ENCODE measurements at regions not wholly inside any gene's neighbourhood (a gene's known extent, or its start where the extent isn't known, plus 50 kb on each side); places are given as distances from the start of the nearest gene placed in this dataset.
"Not testable (repeated sequence)": the region's sequence is repeated elsewhere in the genome, so short reads cannot be mapped to it uniquely, and the experiment has no call there.

- no peak for DNase-seq
Measured at GRCh38 chr14:65834812-65835211, 422.3 kb downstream of the FUT8 start.

GRCh38 chr14:65835501-65835900 is 423.0 kb downstream of the FUT8 start:
- DNase-seq = no peak

GRCh38 chr14:65838565-65838964 is 426.0 kb downstream of the FUT8 start:
- DNase-seq = no peak

GRCh38 chr14:65840118-65840751 is 427.7 kb downstream of the FUT8 start:
- DNase-seq = peak; percentile 59

GRCh38 chr14:65840786-65841185 is 428.3 kb downstream of the FUT8 start:
- DNase-seq = no peak

GRCh38 chr14:65846196-65846868 is 433.8 kb downstream of the FUT8 start:
- no peak for DNase-seq

GRCh38 chr14:65847075-65847847 is 434.7 kb downstream of the FUT8 start:
- no peak for DNase-seq

GRCh38 chr14:65847931-65848330 is 435.4 kb downstream of the FUT8 start:
- not testable (repeated sequence) for DNase-seq

- no peak for DNase-seq
Measured at GRCh38 chr14:65849091-65849490, 436.6 kb downstream of the FUT8 start.

- DNase-seq = no peak
Measured at GRCh38 chr14:65849558-65849957, 437.0 kb downstream of the FUT8 start.

- DNase-seq = no peak
Measured at GRCh38 chr14:65850429-65851135, 438.1 kb downstream of the FUT8 start.

GRCh38 chr14:65852689-65853088 is 440.2 kb downstream of the FUT8 start:
- DNase-seq = no peak

- no peak for DNase-seq
Measured at GRCh38 chr14:65853407-65853955, 441.0 kb downstream of the FUT8 start.

GRCh38 chr14:65854215-65854614 is 441.7 kb downstream of the FUT8 start:
- DNase-seq = no peak

- DNase-seq = no peak
Measured at GRCh38 chr14:65860956-65861611, 448.6 kb downstream of the FUT8 start.

GRCh38 chr14:65864549-65864948 is 452.0 kb downstream of the FUT8 start:
- DNase-seq = no peak

- no peak for DNase-seq
Measured at GRCh38 chr14:65864984-65865383, 452.5 kb downstream of the FUT8 start.

- DNase-seq = no peak
Measured at GRCh38 chr14:65866448-65866847, 453.9 kb downstream of the FUT8 start.

GRCh38 chr14:65866886-65867285 is 454.4 kb downstream of the FUT8 start:
- DNase-seq = peak; percentile 38

GRCh38 chr14:65867333-65867732 is 454.8 kb downstream of the FUT8 start:
- DNase-seq = no peak

GRCh38 chr14:65872536-65872935 is 460.0 kb downstream of the FUT8 start:
- no peak for DNase-seq

GRCh38 chr14:65877166-65877565 is 464.6 kb downstream of the FUT8 start:
- DNase-seq = no peak

GRCh38 chr14:65877624-65878023 is 465.1 kb downstream of the FUT8 start:
- DNase-seq = no peak
